ENCODE measurements at regions not wholly inside any gene's neighbourhood (a gene's known extent, or its start where the extent isn't known, plus 50 kb on each side); places are given as distances from the start of the nearest gene placed in this dataset.

DNA sequence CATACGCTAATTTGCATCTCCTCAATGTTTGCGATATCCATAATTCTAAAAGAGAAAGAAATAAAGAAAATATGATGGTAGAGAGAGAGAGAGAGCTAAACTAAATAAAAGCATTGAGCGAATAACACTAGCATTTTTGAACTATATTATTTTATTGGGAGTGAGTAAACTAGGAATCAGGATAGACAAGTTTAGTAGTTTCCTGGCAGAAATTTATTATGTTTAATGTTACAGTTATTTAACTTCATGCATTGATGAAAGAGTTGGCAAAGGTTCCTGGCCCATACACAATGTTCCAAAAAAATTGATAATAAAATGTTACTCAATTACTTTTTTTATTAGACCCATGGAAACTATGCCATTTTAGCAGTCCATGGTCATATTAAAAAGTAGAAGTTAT is 1708.2 kb upstream of the CDH6 start:
- no peaks in the 10 kb centered on the region for H3K27me3 ChIP-seq (ENCODE audit: insufficient read depth, poor library complexity, severe bottlenecking)
- H3K4me3 ChIP-seq (replicated peaks; ENCODE audit: insufficient read depth, low read length), result no peak overlapping the region
- TF ChIP-seq POLR2AphosphoS5 (IDR thresholded peaks at IDR 0.05; ENCODE audit: low read depth) (no peak), SPI1 (IDR thresholded peaks at IDR 0.05; ENCODE audit: borderline replicate concordance, low read depth) (no peak), CTCF (IDR thresholded peaks at IDR 0.05; ENCODE audit: insufficient read depth, low read length) (no peak), GABPA (IDR thresholded peaks at IDR 0.05; ENCODE audit: low read depth) (no peak)
- TF ChIP-seq, protein P1, sequence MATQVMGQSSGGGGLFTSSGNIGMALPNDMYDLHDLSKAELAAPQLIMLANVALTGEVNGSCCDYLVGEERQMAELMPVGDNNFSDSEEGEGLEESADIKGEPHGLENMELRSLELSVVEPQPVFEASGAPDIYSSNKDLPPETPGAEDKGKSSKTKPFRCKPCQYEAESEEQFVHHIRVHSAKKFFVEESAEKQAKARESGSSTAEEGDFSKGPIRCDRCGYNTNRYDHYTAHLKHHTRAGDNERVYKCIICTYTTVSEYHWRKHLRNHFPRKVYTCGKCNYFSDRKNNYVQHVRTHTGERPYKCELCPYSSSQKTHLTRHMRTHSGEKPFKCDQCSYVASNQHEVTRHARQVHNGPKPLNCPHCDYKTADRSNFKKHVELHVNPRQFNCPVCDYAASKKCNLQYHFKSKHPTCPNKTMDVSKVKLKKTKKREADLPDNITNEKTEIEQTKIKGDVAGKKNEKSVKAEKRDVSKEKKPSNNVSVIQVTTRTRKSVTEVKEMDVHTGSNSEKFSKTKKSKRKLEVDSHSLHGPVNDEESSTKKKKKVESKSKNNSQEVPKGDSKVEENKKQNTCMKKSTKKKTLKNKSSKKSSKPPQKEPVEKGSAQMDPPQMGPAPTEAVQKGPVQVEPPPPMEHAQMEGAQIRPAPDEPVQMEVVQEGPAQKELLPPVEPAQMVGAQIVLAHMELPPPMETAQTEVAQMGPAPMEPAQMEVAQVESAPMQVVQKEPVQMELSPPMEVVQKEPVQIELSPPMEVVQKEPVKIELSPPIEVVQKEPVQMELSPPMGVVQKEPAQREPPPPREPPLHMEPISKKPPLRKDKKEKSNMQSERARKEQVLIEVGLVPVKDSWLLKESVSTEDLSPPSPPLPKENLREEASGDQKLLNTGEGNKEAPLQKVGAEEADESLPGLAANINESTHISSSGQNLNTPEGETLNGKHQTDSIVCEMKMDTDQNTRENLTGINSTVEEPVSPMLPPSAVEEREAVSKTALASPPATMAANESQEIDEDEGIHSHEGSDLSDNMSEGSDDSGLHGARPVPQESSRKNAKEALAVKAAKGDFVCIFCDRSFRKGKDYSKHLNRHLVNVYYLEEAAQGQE (IDR thresholded peaks at IDR 0.05; ENCODE audit: insufficient replicate concordance, low read depth), result no peak
- DNase-seq (ENCODE audit: low read depth in 1 of 2, low spot score in 1 of 2), result no peak
- H3K27ac ChIP-seq (replicated peaks), result no peak overlapping the region

DNA sequence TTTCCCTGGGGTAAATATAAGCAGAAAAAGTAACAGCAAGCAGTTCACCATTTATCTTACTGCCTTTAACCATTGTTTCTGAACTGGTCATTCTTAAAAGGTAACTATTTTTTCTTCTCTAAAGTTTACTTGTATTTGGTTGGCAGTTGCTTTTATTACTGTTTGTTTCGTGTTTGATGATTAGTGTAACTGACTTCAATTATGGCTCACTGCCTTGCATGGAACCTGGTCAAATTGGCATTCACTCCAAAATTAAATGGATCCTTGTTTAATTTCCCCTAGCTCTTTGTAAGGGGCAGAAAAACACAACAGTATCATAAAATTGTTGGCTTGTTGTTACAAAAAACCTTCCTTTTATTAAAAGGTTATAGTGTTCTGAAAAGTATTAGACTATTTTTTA is 1723.9 kb upstream of the CDH6 start:
- TF ChIP-seq CTCF (IDR thresholded peaks at IDR 0.05; ENCODE audit: insufficient read depth, low read length) (no peak), GABPA (IDR thresholded peaks at IDR 0.05; ENCODE audit: low read depth) (no peak), POLR2AphosphoS5 (IDR thresholded peaks at IDR 0.05; ENCODE audit: low read depth) (no peak), SPI1 (IDR thresholded peaks at IDR 0.05; ENCODE audit: borderline replicate concordance, low read depth) (no peak)
- TF ChIP-seq, protein P1 (IDR thresholded peaks at IDR 0.05; ENCODE audit: insufficient replicate concordance, low read depth), result no peak
- Histone ChIP-seq H3K4me3 (replicated peaks; ENCODE audit: insufficient read depth, low read length) (no peak overlapping the region), H3K27ac (replicated peaks) (no peak overlapping the region), H3K27me3 (ENCODE audit: insufficient read depth, poor library complexity, severe bottlenecking) (no peaks in the 10 kb centered on the region)
- DNase-seq (ENCODE audit: low read depth in 1 of 2, low spot score in 1 of 2), result no peak

DNA sequence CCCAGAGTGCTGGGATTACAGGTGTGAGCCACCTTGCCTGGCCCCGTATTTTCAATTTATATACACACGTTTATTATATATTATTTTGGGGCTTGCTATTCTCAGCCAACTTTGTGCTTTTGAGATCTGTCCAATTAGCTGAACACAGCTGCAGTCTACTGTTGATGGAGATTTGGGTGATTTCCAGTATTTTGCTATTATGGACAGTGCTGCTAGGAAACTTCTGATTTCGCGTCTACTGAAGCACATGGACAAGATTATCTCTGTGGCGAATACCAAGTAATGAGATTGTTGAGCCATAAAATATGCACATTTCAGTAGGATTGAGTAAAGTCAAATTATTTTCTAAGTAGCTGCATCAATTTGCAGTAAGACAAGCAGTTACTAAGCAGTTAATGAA is 1731.2 kb upstream of the CDH6 start:
- Histone ChIP-seq H3K27me3 (ENCODE audit: insufficient read depth, poor library complexity, severe bottlenecking) (no peaks in the 10 kb centered on the region), H3K27ac (replicated peaks) (no peak overlapping the region), H3K4me3 (replicated peaks; ENCODE audit: insufficient read depth, low read length) (no peak overlapping the region)
- TF ChIP-seq CTCF (IDR thresholded peaks at IDR 0.05; ENCODE audit: insufficient read depth, low read length), result no peak
- no peak for TF ChIP-seq SPI1 (IDR thresholded peaks at IDR 0.05; ENCODE audit: borderline replicate concordance, low read depth)
- TF ChIP-seq, protein P1 (IDR thresholded peaks at IDR 0.05; ENCODE audit: insufficient replicate concordance, low read depth), result no peak
- no peak for TF ChIP-seq POLR2AphosphoS5 (IDR thresholded peaks at IDR 0.05; ENCODE audit: low read depth)
- TF ChIP-seq GABPA (IDR thresholded peaks at IDR 0.05; ENCODE audit: low read depth), result no peak
- DNase-seq (ENCODE audit: low read depth in 1 of 2, low spot score in 1 of 2), result no peak

All from HL-60 (cell line).